HG03565 (cell line): ENCODE measurements at regions not wholly inside any gene's neighbourhood (a gene's known extent, or its start where the extent isn't known, plus 50 kb on each side); places are given as distances from the start of the nearest gene placed in this dataset.
A peak's percentile ranks its signal among the peaks of the same experiment; 100 is the strongest.
"Not testable (repeated sequence)": the region's sequence is repeated elsewhere in the genome, so short reads cannot be mapped to it uniquely, and the experiment has no call there.

Experiments
- ATAC-seq: cut with Tn5 transposase; IDR thresholded peaks from one replicate; pipeline ENCODE4 v1.9.1; 2021; ENCODE audit warnings: mild to moderate bottlenecking, moderate library complexity; ENCODE audit not compliant: unreplicated experiment

DNA sequence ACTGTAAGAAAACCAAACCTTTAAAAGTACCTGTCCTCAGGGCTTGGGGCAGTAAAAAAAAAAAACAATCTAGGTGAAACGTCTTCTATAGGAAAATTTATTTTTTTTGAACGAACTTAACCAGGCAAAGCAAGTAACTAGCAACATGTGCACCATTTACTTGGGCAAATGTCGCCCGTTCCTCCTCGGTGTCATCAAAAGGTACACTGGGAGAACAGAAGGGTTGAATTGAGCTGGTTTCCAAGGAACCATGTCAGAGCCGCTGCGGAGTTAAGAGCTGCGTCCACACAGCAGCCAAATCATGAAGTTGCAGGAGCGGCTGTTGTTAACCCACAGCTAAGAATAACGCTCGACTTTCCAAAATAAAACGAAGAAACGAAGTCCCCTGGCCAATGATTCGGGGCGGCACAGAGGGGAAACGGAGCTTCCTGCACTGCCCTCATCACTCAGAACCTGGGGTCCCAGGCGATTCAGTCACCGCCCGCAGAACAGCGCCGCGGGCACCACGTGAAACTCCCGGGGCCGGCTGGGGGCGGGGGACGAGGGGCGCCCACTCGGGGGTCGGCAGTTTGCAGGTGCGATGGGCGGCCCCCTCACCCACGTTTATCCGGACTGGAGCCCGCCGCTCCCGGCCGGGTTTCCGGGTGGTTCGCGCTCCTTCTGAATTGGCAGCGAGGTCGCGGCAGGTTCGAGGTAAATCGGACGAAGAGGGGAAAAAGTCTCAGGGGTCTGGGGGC lies 53.6 kb upstream of the PLGLB1 start:
- not testable (repeated sequence) for ATAC-seq

DNA sequence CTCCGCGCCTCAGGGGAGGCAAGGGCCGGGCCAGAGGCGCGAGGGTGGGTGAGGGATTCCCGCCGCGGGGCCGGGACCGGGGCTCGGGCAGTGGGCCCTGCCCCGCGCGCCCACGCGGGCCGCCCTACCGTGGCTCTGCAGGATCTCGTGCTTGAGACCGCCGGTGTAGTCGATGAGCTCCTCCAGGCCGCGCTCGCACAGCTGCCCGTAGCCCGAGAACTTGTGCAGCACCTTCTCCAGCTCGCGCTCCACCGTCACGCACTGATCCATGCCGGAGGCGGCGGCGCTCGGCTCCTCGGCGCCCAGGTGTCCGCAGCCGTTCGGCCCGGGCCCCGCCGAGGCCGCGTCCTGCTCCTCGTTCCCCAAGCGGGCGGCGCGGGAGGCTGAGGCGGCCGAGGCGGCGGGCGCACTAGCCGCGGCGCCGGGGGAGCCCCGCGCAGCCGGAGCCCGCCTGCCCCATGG lies 54.2 kb upstream of the PLGLB1 start:
- peak; percentile 23 for ATAC-seq

DNA sequence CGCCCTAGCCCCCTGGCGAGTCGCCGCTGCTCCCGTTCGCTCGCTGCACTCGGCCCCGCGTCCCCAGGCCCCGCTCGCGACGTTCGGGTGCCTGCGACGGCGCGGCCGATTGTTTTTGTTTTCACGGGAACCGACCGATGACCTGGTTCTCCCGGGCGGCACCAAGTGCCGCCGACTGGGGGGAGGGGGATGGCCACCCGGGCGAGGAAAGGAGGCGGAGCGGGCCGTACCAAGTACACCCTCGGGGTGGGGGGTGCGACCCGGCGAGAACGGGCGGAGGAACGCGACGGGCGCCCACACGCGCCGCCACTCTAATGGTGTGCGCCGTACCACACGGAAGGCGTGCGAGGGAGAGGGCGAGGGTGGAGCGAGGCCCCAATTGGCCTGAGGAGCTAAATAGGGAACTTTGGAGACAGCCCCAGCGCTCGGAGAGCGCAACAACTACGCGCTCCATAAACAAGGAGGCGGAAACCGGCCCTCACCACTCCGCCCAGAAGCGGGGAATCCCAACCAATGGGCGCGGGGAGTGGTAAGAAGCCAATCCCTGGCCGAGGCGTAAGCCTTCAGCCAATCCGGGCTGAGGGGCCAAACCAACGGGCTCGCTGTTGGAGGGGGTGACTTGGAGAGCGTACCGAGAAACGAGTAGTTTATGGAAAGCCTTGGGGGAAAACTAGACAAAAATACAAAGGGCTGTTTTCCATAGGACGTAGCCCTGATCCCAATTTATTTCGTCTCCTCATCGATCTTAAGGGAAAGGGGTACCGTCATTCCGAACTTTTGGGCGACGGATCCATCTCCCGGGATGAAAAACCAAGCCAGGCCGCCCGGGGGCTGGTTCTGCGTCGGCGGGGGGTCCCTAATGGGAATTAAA lies 54.8 kb upstream of the PLGLB1 start:
- peak; percentile 82 for ATAC-seq

DNA sequence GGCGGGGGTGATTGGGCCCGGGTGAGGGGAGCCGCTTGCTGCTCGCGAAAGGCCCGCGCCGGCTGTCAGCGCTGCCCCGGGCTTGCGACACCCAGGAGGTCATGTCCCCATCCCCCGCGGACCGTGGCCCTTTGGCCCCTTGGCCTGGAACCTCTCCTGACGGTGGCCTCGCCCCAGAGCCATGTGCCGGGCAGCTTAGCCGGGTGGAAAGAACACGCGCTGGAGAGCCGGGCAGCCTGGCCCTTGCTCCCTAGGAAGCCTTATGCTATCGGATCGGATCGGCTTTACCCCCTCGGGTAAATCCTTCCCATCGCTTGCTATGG lies 55.4 kb upstream of the PLGLB1 start:
- peak; percentile 3 for ATAC-seq

DNA sequence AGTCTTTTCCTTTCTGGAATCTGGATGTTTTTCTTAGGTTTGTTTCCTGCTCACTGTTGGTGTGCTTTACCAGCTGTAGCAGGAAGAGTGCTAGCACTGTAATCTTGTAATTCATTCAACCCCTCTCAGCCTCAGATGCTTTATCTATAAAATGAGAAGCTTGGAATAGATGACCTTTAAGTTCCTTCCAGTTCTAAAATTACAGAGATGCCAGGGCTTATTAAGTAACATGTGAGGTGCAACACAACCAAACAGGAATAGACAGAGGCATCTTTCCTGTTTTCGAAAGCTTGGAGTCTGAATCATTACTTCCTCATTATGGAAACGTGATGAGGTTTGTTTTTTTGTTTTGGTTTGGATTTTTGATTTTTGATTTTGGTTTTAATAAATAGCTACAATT lies 60.1 kb upstream of the PLGLB1 start:
- ATAC-seq = not testable (repeated sequence)

DNA sequence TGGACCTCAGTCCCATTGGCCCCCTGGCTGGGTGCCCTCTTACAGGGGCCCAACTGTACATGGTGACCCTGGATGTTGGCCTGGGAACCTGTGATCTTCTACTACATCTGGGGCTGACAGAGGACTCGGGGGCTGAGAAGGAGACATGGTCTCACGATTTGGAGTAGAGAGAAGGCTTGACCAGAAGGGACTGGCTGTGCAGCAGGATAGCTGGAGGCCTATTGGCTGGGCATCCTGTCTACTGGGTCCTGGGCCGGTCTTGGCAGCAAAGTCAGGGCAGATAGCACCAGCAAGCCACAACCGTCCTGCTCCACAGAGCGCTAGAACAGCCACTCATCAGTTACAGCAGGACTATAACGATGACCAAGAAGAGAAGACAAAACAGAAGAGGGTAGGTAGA lies 66.4 kb upstream of the PLGLB1 start:
- not testable (repeated sequence) for ATAC-seq

DNA sequence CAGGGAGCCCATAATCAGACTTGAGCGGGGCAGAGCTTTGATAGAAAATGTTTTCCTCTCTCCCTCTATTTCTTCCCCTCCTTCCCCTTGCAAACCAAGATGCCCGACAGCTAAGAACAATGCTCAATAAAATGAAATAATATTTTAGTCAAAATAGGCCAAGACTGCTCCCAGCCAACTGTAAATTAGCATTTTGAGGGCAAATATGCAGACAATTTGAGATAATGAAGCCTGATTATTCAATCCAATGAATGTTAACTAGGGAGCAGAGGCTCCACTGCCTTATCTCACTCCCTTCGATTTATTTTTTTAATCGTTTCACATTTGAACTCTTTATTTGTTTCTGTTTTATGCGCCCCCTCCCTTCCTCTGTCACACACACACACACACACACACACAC lies 67.8 kb upstream of the PLGLB1 start:
- ATAC-seq = not testable (repeated sequence)

DNA sequence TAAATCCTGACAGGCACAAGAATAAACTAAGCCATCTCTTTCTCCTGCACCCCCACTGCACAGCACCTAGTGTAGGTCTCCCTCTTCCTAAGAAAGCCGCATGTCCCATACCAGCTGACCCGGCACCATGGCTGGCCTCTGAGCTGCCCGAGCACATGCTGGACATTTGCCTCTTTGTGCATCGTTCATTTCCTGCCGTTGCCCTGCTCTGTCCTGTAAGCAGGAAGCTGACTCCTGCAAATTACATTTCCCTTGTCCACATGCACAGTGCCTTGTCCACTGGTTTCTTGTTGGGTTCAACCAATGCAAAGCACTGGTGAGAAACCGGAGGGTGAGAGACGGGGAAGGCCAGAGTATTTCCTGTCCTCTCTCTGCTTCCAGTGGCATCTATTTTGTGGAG lies 71.6 kb upstream of the PLGLB1 start:
- not testable (repeated sequence) for ATAC-seq

DNA sequence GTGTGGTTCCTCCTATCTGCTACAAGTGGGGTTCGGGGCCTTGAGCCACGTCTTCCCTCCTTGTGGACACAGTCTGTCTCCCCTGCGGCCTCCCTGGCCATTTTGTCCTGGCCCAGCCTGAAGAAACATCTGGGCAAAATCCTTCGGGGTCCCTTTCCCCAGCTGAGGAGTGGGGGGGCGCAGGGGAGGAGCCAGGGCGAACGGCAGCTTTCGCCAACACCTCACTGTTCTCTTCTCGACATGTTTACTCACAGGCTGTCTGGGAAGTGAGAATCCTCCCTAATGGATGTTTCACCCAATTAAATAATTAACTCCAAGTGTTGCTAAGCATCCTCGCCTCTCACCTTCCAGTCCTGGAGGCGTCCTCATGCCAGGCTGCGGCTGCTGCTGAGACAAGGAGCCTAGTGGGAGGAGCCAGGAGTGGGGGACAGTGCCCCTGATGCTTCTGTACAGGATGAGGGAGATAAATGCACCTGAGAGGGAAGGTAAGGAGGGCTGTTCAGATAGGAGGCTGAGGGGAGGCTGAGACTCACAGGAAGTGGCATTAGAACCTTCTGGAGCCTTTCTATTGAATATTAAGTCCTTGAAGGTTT lies 72.4 kb upstream of the PLGLB1 start:
- not testable (repeated sequence) for ATAC-seq

DNA sequence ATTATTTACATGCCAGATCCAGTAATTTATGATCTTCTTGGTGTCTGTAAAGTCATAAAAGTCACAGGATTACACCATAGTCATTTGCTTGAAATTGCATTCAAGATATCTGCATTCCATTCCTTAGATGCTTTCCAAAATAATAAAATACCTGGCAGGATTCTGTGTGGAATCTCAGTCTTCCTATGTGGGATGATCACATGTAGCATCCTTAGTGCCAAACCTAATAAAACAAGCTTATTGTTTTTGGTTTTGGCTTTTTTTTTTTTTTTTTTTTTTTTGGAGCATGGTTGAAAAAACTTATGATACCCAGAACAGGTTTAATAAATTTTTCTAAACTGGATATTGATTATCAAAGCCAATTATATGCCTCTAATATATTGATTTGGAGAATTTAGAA lies 74.2 kb upstream of the PLGLB1 start:
- ATAC-seq = not testable (repeated sequence)

DNA sequence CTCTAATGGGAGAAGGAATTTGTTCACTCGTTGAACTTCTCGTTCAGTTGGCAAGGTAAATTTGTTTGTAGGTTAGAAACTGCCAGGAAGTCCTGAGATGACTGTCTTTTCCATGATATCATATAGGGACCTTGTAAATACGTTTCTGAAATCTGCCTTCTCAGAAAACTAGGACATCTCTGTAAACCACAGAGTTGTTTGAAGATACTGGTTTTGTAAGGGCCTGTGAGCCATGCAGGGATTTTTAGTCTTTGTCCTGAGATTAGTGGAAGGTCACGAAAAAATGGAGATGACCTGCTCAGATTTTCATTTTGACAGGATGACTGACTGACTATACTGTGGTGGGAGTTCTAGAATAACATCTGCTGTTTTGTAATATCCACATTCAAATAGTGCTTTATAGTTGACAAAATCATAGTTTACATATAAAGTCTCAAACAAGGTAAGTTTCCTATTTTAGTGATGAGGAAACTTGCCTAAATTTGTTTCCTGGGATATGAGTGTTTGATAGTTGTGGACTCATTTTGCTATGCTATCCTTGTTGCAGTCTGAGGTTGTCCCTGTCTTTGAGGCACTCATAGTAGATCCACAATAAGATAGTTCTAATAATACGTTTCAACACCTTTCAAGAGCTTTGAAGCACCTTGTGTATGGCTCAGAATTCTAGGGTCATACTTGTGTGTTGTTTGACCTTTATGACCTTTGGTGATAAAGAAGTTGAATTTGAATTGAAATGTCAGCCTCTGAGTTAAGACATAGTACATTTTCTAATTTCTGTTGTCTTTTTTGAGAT lies 107.3 kb upstream of the PLGLB1 start:
- ATAC-seq = not testable (repeated sequence)

DNA sequence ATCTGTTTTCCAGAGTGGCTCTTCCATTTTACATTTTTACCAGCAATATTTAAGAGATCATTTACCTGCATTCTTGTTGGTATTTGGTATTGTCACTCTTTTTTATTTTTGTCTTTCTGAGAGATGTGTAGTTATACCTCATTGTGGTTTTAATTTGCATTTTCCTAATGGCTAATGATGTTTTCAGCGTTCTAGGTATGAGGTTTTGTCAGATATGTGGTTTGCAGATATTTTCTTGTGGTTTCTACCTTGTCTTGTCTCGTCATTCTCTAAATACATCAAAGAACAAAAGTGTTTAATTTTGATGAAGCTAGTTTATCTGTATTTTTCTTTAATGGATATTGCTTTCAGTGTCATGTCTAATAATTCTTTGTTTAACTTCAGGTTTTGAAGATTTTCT lies 110.9 kb upstream of the PLGLB1 start:
- not testable (repeated sequence) for ATAC-seq

DNA sequence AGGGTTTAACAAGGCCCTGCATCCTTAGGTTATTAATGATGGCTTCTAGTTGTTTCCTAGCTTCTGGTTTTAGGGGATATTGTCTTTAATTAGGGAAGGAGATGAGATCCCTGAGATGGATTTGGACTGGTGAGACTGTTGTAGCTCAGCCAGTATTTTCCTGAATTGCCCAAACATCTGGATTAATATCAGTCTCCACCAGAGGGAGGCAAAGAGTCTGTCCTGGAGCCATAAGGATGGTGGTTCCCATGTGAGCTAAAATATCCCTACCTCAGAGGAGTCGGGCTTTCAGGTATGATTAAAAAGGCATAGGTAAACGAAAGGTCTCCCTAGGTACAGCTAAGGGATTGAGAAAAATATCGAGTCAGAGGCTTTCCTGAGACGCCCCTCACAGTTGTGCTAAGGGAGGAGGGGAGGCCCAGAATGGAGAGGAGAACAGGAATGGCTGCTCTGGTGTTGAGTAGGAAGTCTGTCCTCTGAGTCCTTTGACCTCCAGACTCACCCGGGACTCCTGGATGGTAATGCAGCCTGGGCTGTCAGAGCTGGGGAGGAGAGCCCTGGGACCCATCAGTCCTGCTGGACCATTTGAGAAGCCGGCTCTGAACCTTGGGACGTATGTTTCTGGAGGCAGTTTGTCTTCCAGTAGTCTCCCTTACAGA lies 130.3 kb upstream of the PLGLB1 start:
- ATAC-seq = not testable (repeated sequence)

DNA sequence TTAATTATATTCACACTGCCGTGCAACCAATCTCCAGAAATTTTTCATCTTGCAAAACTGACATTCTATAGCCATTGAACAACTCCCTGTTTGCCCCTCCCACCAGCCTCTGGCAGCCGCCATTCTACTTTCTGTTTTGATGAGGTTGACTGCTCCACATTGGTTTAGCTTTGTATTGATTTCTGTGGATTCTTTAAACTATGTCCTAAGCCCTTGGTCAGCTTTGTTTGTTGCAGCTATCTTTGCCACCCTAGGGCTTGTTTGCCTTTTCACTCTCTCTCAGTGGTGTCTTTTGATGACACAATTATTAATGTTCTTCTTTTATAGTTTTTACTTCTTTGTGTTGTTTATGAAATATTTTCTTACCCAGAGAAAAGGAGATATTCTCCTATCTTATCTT lies 152.8 kb upstream of the PLGLB1 start:
- not testable (repeated sequence) for ATAC-seq

DNA sequence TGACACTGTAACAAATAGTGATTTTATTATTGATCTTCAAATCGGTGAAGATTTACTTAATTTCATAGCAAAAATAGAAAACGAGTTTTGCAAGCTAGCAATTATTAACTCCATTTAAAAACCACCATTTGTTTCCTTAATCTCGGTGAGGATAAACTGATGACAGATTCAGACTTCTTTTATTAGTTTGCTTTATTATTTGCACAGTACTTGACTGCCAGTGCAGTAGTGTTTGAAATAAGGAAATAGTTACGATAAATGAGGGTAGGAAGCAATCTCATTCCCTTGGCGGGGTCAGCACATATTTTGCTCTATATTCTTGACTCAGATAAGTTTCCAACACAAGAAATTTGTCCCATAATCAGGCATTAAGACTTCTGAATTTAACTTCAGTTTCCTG lies 161.7 kb upstream of the PLGLB1 start:
- ATAC-seq = not testable (repeated sequence)

DNA sequence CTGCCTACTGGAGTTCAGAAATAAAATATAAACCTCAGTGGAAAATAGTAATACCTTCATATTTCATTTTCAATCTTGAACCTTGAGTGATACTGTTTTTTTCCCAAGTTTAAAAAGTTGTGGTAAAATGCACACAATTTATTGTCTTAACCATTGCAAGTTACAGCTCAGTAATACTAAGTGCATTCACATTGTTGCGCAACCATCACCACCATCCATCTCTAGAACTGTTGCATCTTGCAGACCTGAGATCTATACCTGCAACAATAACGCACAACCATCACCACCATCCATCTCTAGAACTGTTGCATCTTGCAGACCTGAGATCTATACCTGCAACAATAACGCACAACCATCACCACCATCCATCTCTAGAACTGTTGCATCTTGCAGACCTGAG lies 162.6 kb upstream of the PLGLB1 start:
- not testable (repeated sequence) for ATAC-seq

DNA sequence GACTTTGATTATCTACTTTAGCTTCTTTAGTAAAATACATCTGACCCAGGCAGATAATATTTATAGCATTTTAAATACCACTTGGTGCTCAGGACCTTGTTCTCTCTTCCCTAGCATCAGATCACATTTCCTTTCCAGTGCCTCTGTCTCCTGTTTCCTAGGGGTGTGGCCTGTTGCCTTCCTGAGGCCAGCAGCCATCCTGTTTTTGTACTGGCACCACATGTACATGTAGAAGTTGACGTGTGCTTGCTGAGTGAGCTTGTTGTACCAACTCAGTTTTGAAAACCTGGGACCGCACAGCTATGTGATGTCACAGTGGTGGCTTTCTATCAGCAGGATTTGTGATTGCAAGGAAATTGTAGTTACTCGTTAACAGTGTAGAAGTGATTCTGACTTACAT lies 167.6 kb upstream of the PLGLB1 start:
- not testable (repeated sequence) for ATAC-seq

DNA sequence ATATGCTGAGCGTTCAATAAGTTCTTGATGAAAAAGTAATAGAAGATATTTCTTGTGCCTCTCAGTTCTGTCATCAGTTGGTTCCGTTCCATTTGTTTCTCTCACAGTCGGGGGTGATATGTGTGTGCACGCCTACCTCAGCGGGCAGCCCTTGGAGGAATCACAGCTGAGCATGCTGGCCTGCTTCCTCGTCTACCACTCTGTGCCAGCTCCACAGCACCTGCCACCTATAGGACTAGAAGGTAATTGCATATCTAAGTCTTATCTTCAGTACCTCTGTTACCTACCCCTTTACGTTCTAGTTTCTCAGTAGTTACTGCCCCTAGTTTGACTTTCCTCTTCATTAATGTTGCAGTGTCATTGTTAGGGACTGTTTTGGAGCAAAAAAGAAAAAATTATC lies 171.7 kb upstream of the PLGLB1 start:
- peak; percentile 53 for ATAC-seq

DNA sequence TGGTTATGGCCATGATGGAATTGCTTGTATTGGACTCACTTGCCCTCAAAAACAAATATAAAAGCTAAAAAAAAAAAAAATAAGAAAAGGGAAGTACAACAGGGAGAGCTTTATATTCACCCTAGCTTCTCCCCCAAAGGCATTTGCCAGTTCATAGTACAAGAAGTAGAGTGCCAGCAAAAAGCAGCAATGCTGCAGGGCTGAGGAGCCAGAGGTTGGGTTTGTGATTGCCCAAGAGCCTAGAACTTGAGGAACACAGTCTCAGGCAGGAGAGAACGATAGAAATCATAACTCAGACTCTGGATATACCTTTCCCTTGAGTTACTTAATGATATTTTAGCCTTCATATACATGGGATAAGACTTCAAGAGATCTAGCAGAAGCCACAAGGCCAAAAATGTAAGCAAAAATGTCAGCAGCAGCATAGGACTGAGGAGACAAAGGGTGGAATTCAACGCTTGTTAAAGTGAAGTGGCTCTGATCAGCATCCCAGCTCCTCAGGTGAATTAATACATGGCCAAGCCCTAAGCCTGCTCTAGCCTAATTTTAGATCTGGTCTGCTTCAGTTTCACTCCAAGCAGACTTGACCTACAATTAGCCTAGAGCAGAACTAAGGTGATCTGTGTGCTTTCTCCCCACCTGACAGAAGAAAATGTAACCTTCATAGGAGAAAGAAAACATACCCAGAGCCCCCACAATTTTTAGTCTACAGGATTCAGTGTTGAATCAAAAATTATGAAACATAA lies 172.8 kb upstream of the PLGLB1 start:
- not testable (repeated sequence) for ATAC-seq
